ENCODE measurements at regions not wholly inside any gene's neighbourhood (a gene's known extent, or its start where the extent isn't known, plus 50 kb on each side); places are given as distances from the start of the nearest gene placed in this dataset.
"Not testable (repeated sequence)": the region's sequence is repeated elsewhere in the genome, so short reads cannot be mapped to it uniquely, and the experiment has no call there.

DNA sequence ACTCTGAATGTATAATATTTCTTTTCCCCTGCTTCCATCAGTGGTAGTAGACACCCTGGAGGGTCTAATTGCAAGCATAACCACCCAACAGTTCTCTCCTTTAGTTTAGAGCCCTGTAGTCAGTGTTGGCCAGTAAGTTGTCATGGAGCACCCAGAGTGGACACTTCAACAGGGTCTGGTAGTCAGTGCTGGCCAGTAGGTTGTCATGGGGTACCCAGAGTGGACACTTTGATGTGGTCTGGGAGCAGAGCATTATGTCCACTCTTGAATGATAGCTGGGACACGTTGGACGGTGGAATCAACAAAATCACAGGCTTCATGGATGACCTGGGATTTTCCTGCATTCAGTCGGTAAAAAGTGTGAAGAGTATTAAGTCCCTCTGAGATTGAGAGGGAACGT, 864.9 kb upstream of the TPTE start:
- H3K36me3 Mint-ChIP-seq; H3K4me1 Mint-ChIP-seq; POLR2A ChIA-PET; H3K4me3 Mint-ChIP-seq; H3K27ac Mint-ChIP-seq; H3K27me3 Mint-ChIP-seq; ATAC-seq (ENCODE audit: low read depth); DNase-seq: not testable (repeated sequence)
- H3K9me3 Mint-ChIP-seq = peaks cover 18% of the 10 kb centered on the region

DNA sequence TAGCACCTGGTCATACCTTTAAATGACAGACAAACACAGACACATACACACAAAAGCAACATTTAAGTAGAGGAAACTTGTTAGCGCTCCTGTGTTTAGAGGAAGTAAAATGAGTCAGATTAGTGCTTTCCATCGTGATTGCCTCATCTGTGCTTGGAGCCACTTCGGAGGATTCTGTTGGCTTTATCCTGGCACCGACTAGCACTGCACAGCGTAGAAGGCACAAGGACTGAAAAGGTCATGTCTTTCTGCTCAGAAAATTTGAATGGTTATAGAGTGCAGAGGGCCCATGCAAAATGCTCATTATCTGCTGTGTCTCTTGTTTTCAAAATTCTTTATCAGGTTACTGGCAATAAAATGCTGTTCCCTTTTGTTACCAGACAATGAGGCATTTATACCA, 863.6 kb upstream of the TPTE start:
- ATAC-seq (ENCODE audit: low read depth); POLR2A ChIA-PET; H3K4me3 Mint-ChIP-seq; DNase-seq; H3K4me1 Mint-ChIP-seq; H3K36me3 Mint-ChIP-seq; H3K27me3 Mint-ChIP-seq; H3K27ac Mint-ChIP-seq: not testable (repeated sequence)
- H3K9me3 Mint-ChIP-seq = peaks cover 15% of the 10 kb centered on the region

DNA sequence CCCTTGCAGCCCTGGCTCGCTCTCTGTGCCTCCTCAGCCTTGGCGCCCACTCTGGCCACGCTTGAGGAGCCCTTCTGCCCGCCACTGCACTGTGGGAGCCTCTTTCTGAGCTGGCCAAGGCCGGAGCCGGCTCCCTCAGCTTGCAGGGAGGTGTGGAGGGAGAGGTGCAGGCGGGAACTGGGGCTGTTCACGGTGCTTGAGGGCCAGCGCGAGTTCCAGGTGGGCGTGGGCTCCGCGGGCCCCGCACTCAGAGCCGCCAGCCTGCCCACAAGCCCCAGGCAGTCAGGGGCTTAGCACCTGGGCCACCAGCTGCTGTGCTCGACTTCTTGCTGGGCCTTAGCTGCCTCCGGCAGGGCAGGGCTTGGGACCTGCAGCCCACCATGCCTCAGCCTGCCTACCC, 861.5 kb upstream of the TPTE start:
- not testable (repeated sequence) for H3K27me3 Mint-ChIP-seq, H3K36me3 Mint-ChIP-seq

DNA sequence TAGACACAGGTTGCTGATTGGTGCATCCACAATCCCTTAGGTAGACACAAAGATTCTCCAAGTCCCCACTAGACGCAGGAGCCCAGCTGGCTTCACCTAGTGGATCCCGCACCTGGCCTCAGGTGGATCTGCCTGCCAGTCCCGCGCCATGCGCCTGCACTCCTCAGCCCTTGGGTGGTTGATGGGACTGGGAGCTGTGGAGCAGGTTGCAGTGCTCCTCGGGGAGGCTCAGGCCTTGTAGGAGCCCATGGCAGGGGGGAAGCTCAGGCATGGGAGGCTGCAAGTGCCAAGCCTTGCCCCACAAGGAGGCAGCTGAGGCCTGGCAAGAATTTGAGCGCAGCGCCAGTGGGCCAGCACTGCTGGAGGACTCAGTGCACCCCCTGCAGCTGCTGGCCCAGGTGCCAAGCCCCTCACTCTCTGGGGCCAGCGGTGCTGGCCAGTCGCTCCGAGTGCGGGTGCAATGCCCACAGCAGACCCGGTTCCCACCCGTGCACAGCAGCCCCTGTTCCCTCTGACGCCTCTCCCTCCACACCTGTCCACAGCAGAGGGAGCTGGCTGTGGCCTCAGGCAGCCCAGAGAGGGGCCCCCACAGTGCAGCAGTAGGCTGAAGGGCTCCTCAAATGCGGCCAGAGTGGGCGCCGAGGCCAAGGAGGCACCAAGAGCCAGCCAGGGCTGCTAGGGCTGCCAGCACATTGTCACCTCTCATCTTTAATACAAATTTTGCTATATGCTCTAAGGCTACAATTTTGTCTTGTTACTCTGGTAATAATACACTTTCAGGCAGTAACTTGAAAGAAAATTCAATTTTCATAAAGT, 857.3 kb upstream of the TPTE start:
- ATAC-seq (ENCODE audit: low read depth); H3K27me3 Mint-ChIP-seq; DNase-seq; POLR2A ChIA-PET; H3K27ac Mint-ChIP-seq; H3K4me3 Mint-ChIP-seq; H3K4me1 Mint-ChIP-seq; H3K9me3 Mint-ChIP-seq; H3K36me3 Mint-ChIP-seq: not testable (repeated sequence)

More for the DNA sequence above, 861.5 kb upstream of the TPTE start:
- ATAC-seq (ENCODE audit: low read depth); H3K4me3 Mint-ChIP-seq; H3K4me1 Mint-ChIP-seq; H3K27ac Mint-ChIP-seq; DNase-seq; POLR2A ChIA-PET: not testable (repeated sequence)
- peaks cover 14% of the 10 kb centered on the region for H3K9me3 Mint-ChIP-seq

DNA sequence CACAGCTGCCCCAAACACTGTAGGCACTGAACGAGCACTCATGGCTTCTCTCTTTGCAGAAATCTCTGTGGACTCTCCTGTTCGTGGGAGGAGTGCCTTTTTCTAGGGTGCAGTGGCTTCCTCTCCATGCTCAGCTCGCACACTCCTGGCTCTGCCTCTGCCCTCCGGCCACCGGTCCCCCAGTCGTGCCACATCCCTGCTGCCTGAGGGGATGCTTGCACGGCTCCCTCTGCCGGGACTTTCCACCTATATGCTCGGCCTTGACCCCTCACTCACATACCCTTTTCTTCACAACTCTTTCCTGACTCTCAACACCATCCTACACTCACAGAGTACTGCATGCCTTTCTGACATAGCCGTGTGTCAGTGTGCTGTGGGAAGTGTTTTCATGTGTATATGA, 845.6 kb upstream of the TPTE start:
- H3K4me3 Mint-ChIP-seq; H3K9me3 Mint-ChIP-seq; ATAC-seq (ENCODE audit: low read depth); H3K4me1 Mint-ChIP-seq; POLR2A ChIA-PET; DNase-seq; H3K36me3 Mint-ChIP-seq; H3K27me3 Mint-ChIP-seq; H3K27ac Mint-ChIP-seq: not testable (repeated sequence)

DNA sequence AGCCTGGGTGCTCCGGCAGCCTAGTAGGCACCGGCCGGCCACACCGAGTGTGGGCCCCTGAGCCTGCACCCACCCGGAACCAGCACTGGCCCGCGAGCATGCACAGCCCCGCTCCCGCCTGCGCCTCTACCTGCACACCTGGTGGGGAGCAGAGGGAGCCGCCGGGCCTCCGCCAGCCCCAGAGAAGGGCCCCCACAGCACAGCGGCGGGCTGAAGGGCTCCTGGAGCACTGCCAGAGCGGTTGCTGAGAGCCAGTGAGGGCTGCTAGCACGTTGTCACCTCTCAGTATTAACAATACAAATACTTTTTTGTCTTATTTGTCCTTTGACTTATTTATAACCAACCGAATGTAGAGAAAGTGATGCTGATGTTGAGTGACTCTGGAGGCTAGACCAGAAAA, 842.4 kb upstream of the TPTE start:
- H3K36me3 Mint-ChIP-seq; H3K27ac Mint-ChIP-seq; POLR2A ChIA-PET; H3K27me3 Mint-ChIP-seq; H3K9me3 Mint-ChIP-seq; DNase-seq; H3K4me3 Mint-ChIP-seq; H3K4me1 Mint-ChIP-seq; ATAC-seq (ENCODE audit: low read depth): not testable (repeated sequence)

DNA sequence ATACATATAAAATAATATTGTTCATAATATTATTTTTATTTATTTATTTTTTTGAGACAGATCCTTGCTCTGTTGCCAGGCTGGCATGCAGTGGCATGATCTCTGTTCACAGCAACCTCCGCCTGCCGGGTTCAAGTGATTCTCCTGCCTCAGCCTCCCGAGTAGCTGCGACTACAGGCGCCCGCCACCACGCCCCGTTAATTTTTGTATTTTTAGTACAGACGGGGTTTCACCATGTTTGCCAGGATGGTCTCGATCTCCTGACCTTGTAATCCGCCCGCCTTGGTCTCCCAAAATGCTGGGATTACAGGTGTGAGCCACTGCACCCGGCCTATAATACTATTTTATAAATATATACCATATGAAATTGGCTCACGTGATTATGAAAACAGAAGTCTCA, 832.4 kb upstream of the TPTE start:
- POLR2A ChIA-PET; H3K27me3 Mint-ChIP-seq; DNase-seq; H3K4me1 Mint-ChIP-seq; ATAC-seq (ENCODE audit: low read depth); H3K4me3 Mint-ChIP-seq; H3K36me3 Mint-ChIP-seq; H3K27ac Mint-ChIP-seq; H3K9me3 Mint-ChIP-seq: not testable (repeated sequence)

DNA sequence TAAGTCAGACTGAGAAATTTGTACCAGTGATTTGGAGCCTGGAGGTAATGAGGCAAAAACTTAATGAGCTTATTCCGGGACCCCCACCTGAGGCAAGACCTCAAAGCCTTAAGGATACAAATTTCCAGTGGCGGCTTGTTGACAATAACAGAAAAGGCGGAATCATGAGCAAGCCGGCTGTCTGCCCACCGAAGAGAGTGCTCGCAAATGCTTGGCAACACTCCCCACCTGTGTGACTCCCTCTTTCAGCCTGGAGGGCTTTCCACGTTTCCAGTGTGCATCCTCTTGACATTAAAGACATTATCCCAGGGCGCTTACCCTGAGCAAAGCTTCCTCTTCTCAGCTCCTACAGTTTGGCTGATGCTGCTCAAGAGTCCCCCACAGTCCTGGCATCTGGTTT, 830.4 kb upstream of the TPTE start:
- H3K36me3 Mint-ChIP-seq; H3K4me3 Mint-ChIP-seq; POLR2A ChIA-PET; ATAC-seq (ENCODE audit: low read depth); H3K4me1 Mint-ChIP-seq; H3K27ac Mint-ChIP-seq; DNase-seq; H3K27me3 Mint-ChIP-seq; H3K9me3 Mint-ChIP-seq: not testable (repeated sequence)

DNA sequence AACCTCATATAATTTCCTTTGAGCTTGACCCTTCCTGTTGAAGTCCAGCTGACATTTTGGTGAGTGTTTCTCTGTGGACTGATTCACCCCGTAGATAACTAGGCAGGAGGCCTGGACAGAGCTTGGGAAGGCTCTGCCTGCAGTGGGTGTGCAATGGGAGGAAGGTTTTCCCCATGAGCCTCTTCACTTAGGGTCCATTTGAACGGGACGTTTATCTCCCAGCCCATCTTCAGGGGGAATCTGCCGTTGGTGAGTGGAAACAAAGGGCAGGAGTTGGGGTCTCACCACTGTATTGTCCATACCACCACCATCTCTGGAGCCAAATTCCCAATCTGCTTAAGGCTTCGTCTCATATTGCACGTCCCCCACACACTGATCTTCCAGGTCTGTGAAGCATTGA, 825.6 kb upstream of the TPTE start:
- not testable (repeated sequence) for H3K9me3 Mint-ChIP-seq

DNA sequence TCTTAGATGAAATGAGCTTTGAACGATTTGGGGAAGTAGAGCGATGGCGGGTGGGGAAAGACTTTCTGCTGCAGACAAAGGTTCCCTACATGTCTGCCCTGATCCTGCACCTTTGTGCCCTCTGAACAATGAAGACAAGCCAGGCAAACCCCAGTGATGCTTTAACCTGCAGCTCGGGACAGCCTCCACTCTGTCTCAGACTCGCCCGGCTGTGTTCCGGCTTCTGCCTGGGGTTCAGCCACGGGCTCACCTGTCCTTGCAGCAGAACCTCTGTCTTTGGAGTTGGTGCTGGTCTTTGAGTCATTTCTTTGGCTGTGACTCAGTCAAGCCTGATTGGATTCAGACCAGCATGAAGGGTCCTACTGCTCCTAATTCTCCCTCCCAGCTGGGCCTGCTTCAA, 823.6 kb upstream of the TPTE start:
- H3K9me3 Mint-ChIP-seq; ATAC-seq (ENCODE audit: low read depth); DNase-seq; H3K27ac Mint-ChIP-seq; H3K4me1 Mint-ChIP-seq; H3K4me3 Mint-ChIP-seq; H3K36me3 Mint-ChIP-seq; H3K27me3 Mint-ChIP-seq; POLR2A ChIA-PET: not testable (repeated sequence)

More for the DNA sequence above, 825.6 kb upstream of the TPTE start:
- DNase-seq; H3K27ac Mint-ChIP-seq; H3K4me1 Mint-ChIP-seq; H3K36me3 Mint-ChIP-seq; H3K27me3 Mint-ChIP-seq; H3K4me3 Mint-ChIP-seq; POLR2A ChIA-PET; ATAC-seq (ENCODE audit: low read depth): not testable (repeated sequence)

DNA sequence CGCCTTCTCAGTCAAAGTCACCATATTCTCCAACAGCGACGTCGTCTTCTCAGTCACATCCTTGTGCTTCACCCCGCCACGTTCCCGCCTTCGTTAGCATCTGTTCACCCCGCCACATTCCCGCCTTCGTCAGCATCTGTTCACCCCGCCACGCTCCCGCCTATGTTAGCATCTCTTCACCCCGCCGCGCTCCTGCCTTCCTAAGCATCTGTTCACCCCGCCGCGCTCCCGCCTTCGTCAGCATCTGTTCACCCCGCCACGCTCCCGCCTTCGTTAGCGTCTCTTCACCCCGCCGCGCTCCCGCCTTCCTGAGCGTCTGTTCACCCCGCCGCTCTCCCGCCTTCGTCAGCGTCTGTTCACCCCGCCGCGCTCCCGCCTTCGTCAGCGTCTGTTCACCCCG, 816.4 kb upstream of the TPTE start:
- H3K4me1 Mint-ChIP-seq; POLR2A ChIA-PET; H3K9me3 Mint-ChIP-seq; H3K4me3 Mint-ChIP-seq; H3K27me3 Mint-ChIP-seq; DNase-seq; H3K27ac Mint-ChIP-seq; ATAC-seq (ENCODE audit: low read depth); H3K36me3 Mint-ChIP-seq: not testable (repeated sequence)

DNA sequence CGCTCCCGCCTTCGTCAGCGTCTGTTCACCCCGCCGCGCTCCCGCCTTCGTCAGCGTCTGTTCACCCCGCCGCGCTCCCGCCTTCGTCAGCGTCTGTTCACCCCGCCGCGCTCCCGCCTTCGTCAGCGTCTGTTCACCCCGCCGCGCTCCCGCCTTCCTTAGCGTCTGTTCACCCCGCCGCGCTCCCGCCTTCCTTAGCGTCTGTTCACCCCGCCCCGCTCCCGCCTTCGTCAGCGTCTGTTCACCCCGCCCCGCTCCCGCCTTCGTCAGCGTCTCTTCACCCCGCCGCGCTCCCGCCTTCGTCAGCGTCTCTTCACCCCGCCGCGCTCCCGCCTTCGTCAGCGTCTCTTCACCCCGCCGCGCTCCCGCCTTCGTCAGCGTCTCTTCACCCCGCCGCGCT, 815.9 kb upstream of the TPTE start:
- POLR2A ChIA-PET; H3K9me3 Mint-ChIP-seq; DNase-seq; H3K4me3 Mint-ChIP-seq; ATAC-seq (ENCODE audit: low read depth); H3K27ac Mint-ChIP-seq; H3K4me1 Mint-ChIP-seq; H3K36me3 Mint-ChIP-seq; H3K27me3 Mint-ChIP-seq: not testable (repeated sequence)

DNA sequence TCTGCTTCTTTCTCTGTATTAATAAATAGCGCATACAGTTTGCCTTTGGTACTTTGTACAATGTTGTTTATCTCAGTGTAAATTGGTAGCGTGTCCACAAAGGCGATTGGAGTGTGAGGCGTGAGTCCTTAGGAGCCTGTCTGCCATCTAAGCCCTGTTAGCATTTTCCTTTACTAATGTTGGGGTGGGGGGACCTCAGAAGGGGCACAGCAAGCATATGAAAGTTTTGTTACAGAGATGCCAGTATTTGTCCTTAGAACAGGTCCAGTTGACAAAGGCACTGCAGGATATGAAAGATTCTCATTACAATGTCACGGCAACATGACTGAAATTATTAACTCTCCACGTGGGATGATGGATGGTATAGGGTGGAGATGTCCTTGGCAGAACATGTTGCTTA, 796.8 kb upstream of the TPTE start:
- POLR2A ChIA-PET; H3K36me3 Mint-ChIP-seq; H3K4me3 Mint-ChIP-seq; H3K4me1 Mint-ChIP-seq; H3K27ac Mint-ChIP-seq; H3K27me3 Mint-ChIP-seq; ATAC-seq (ENCODE audit: low read depth); DNase-seq: not testable (repeated sequence)
- peaks cover 28% of the 10 kb centered on the region for H3K9me3 Mint-ChIP-seq

DNA sequence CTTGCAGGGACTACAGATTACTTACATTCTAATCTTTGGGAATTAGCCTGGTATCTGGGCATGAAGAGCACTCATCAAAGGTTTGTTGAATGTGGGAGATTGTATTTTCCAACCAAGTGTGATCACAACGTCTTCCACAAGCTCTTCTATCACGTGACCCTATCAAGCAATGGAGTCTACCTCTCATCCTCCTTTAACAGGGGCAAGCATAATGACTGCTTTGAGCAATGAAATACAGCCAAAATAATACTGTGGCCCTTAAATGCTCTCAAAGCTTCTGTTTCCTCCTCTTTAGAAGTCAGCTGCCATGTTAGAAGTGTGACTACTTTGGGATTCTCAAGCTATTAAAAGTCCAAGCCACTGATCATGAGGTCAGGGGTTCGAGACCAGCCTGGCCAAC, 794.2 kb upstream of the TPTE start:
- DNase-seq; H3K4me1 Mint-ChIP-seq; H3K4me3 Mint-ChIP-seq; H3K27me3 Mint-ChIP-seq; H3K36me3 Mint-ChIP-seq; ATAC-seq (ENCODE audit: low read depth); H3K27ac Mint-ChIP-seq; POLR2A ChIA-PET: not testable (repeated sequence)
- peaks cover 28% of the 10 kb centered on the region for H3K9me3 Mint-ChIP-seq
